ENCODE measurements at regions not wholly inside any gene's neighbourhood (a gene's known extent, or its start where the extent isn't known, plus 50 kb on each side); places are given as distances from the start of the nearest gene placed in this dataset.

- Histone ChIP-seq H3K36me3 (no peaks in the 10 kb centered on the region), H3K27me3 (no peaks in the 10 kb centered on the region), H3K27ac (no peak overlapping the region), H3K4me1 (no peaks in the 10 kb centered on the region), H3K9me3 (no peaks in the 10 kb centered on the region), H3K4me3 (no peak overlapping the region)
- intact Hi-C loops (cut with DNase I): no loop called here
- DNase-seq (ENCODE audit: low spot score in 2 of 2): no peak
- TF ChIP-seq CTCF (IDR thresholded peaks at IDR 0.05): no peak
Measured at GRCh38 chr18:7349181-7349837, 118.4 kb downstream of the LRRC30 start.

DNA sequence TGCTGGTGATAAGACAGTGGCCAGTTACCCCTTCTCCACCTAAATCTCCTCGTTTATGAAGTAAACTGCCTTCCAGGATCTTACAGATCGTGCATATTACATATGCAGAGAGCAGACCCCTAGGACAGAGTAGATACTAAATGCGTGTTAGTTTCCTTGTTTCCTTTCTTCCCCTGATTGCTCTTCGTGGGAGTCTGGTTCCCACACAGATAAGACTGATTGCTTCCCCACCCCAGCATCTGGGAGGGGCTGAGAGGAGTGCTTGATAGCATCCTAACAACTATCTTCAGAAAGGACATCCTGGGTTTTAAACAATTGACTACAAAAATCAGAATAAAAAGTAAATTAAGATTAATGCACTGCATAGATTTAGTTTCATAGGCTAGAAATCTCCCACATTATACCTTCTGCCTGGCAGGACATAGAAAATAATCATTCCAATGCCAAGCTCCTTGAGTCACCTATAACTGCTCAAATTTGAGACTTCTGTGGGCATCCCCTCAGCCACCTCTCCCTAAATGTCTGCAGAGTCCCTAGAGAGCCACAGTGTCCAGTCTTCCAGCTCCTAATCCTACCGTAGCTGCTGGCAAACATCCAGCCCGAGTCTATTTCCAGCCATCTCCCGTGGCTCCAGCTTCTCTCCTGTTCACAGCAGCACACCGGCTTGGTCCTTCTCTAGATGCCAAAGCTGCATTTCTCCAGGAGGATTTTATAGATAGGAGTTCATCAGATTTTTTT, 128.3 kb downstream of the LRRC30 start:
- no peaks in the 10 kb centered on the region for H3K4me1 ChIP-seq
- H3K9me3 ChIP-seq: no peaks in the 10 kb centered on the region
- H3K27me3 ChIP-seq: no peaks in the 10 kb centered on the region
- no peak overlapping the region for H3K27ac ChIP-seq
- H3K4me3 ChIP-seq: no peak overlapping the region
- no peak for TF ChIP-seq CTCF (IDR thresholded peaks at IDR 0.05)
- no peaks in the 10 kb centered on the region for H3K36me3 ChIP-seq
- intact Hi-C loops (cut with DNase I): no loop called here
- DNase-seq (ENCODE audit: low spot score in 2 of 2): no peak

GRCh38 chr18:7360606-7361170, 129.8 kb downstream of the LRRC30 start:
- DNase-seq (ENCODE audit: low spot score in 2 of 2): no peak
- no peaks in the 10 kb centered on the region for H3K9me3 ChIP-seq
- H3K4me1 ChIP-seq: no peaks in the 10 kb centered on the region
- H3K4me3 ChIP-seq: no peak overlapping the region
- H3K27ac ChIP-seq: no peak overlapping the region
- no peaks in the 10 kb centered on the region for H3K36me3 ChIP-seq
- H3K27me3 ChIP-seq: no peaks in the 10 kb centered on the region
- intact Hi-C loops (cut with DNase I): no loop called here
- TF ChIP-seq CTCF (IDR thresholded peaks at IDR 0.05): no peak

DNA sequence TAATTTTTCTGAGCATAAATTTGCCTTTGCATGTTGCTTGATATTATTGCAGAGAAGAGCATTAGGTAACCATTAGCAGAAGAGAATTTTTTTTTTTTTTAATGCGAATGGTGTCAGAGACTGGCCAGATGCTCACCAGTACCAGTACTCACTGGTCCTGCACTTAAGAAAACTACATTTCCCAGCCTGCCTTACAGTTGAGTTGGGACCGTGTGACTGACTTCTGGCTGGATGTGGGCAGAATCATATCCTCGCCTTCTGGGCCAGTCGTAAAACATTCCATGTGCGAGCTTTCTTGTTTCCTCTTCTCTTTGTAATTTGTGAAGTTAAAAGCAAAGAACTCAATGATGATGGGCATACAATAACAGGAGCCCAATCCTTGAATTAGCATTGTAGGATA, 132.4 kb downstream of the LRRC30 start:
- no peak for DNase-seq (ENCODE audit: low spot score in 2 of 2)
- Histone ChIP-seq H3K4me3 (no peak overlapping the region), H3K36me3 (no peaks in the 10 kb centered on the region), H3K9me3 (no peaks in the 10 kb centered on the region), H3K27ac (no peak overlapping the region), H3K4me1 (no peaks in the 10 kb centered on the region), H3K27me3 (no peaks in the 10 kb centered on the region)
- no peak for TF ChIP-seq CTCF (IDR thresholded peaks at IDR 0.05)
- intact Hi-C loops (cut with DNase I): no loop called here

GRCh38 chr18:7366597-7366996, 135.7 kb downstream of the LRRC30 start:
- Histone ChIP-seq H3K4me1 (no peaks in the 10 kb centered on the region), H3K9me3 (no peaks in the 10 kb centered on the region), H3K4me3 (no peak overlapping the region), H3K27me3 (no peaks in the 10 kb centered on the region), H3K36me3 (no peaks in the 10 kb centered on the region), H3K27ac (no peak overlapping the region)
- intact Hi-C loops (cut with DNase I): no loop called here
- DNase-seq (ENCODE audit: low spot score in 2 of 2): no peak
- TF ChIP-seq CTCF (IDR thresholded peaks at IDR 0.05): no peak
